ENCODE measurements at regions not wholly inside any gene's neighbourhood (a gene's known extent, or its start where the extent isn't known, plus 50 kb on each side); places are given as distances from the start of the nearest gene placed in this dataset.

DNA sequence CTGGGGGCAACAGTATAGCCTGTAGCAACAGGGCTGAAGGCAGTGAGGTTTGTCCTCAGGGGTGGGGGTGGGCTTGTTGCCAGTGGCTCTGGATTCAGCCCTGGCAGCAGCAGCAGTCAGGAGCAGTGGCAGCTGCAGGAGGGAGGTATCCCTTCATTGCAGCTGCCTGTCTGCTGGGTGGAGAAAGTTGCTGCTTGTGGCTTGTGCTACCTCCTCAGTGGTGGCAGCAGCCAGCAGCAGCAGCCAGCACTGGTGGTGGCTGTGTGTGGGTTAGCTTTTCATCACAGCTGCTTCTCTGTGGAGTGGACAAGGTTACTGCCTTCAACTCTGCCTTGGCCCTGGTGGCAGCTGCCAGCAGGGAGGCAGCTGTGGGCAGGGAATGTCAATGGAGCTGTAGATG, 94.9 kb downstream of the ARL6IP6 start:
- Histone ChIP-seq H3K27ac (ENCODE audit: low read length) (no peak overlapping the region), H3K36me3 (ENCODE audit: control insufficient read depth, insufficient read depth, low read length) (no peaks in the 10 kb centered on the region), H3K4me1 (ENCODE audit: control insufficient read depth, insufficient read depth, low read length) (no peaks in the 10 kb centered on the region), H3K9me3 (ENCODE audit: control insufficient read depth, insufficient read depth, low read depth, low read length) (no peaks in the 10 kb centered on the region), H3K27me3 (ENCODE audit: control insufficient read depth, insufficient read depth, low read length) (no peaks in the 10 kb centered on the region; the same call in 1 of the 2 replicates), H3K4me3 (ENCODE audit: low read depth in 2 of 2, low read length in 2 of 2) (no peak overlapping the region)
- ATAC-seq (no peak), DNase-seq (ENCODE audit: low read depth, low spot score) (no peak)
- ChIA-PET POLR2A (no interaction called here), CTCF (no interaction called here)
- no peak for TF ChIP-seq TCF7L2 (IDR thresholded peaks at IDR 0.05; ENCODE audit: low read depth, low read length)
- no peak for TF ChIP-seq POLR2AphosphoS5 (IDR thresholded peaks at IDR 0.05; ENCODE audit: low read depth, low read length)
- TF ChIP-seq, protein P1, sequence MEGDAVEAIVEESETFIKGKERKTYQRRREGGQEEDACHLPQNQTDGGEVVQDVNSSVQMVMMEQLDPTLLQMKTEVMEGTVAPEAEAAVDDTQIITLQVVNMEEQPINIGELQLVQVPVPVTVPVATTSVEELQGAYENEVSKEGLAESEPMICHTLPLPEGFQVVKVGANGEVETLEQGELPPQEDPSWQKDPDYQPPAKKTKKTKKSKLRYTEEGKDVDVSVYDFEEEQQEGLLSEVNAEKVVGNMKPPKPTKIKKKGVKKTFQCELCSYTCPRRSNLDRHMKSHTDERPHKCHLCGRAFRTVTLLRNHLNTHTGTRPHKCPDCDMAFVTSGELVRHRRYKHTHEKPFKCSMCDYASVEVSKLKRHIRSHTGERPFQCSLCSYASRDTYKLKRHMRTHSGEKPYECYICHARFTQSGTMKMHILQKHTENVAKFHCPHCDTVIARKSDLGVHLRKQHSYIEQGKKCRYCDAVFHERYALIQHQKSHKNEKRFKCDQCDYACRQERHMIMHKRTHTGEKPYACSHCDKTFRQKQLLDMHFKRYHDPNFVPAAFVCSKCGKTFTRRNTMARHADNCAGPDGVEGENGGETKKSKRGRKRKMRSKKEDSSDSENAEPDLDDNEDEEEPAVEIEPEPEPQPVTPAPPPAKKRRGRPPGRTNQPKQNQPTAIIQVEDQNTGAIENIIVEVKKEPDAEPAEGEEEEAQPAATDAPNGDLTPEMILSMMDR (IDR thresholded peaks at IDR 0.05), result no peak
- TF ChIP-seq, protein P2, sequence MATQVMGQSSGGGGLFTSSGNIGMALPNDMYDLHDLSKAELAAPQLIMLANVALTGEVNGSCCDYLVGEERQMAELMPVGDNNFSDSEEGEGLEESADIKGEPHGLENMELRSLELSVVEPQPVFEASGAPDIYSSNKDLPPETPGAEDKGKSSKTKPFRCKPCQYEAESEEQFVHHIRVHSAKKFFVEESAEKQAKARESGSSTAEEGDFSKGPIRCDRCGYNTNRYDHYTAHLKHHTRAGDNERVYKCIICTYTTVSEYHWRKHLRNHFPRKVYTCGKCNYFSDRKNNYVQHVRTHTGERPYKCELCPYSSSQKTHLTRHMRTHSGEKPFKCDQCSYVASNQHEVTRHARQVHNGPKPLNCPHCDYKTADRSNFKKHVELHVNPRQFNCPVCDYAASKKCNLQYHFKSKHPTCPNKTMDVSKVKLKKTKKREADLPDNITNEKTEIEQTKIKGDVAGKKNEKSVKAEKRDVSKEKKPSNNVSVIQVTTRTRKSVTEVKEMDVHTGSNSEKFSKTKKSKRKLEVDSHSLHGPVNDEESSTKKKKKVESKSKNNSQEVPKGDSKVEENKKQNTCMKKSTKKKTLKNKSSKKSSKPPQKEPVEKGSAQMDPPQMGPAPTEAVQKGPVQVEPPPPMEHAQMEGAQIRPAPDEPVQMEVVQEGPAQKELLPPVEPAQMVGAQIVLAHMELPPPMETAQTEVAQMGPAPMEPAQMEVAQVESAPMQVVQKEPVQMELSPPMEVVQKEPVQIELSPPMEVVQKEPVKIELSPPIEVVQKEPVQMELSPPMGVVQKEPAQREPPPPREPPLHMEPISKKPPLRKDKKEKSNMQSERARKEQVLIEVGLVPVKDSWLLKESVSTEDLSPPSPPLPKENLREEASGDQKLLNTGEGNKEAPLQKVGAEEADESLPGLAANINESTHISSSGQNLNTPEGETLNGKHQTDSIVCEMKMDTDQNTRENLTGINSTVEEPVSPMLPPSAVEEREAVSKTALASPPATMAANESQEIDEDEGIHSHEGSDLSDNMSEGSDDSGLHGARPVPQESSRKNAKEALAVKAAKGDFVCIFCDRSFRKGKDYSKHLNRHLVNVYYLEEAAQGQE (IDR thresholded peaks at IDR 0.05; ENCODE audit: insufficient read depth in 1 of 2, low read depth in 2 of 2, low read length in 1 of 2), result no peak
- no TSS peak for BruUV-seq (replicated peaks)
- in situ Hi-C loops (cut with HindIII; ENCODE audit: low pct_unique_long_range_greater_than_20kb, low sequenced_read_pairs) (no loop called here), intact Hi-C loops (cut with micrococcal nuclease; ENCODE audit: unreplicated experiment) (no loop called here)

Measured in Panc1 (cell line).